ENCODE measurements at regions not wholly inside any gene's neighbourhood (a gene's known extent, or its start where the extent isn't known, plus 50 kb on each side); places are given as distances from the start of the nearest gene placed in this dataset.
"Not testable (repeated sequence)": the region's sequence is repeated elsewhere in the genome, so short reads cannot be mapped to it uniquely, and the experiment has no call there.

DNA sequence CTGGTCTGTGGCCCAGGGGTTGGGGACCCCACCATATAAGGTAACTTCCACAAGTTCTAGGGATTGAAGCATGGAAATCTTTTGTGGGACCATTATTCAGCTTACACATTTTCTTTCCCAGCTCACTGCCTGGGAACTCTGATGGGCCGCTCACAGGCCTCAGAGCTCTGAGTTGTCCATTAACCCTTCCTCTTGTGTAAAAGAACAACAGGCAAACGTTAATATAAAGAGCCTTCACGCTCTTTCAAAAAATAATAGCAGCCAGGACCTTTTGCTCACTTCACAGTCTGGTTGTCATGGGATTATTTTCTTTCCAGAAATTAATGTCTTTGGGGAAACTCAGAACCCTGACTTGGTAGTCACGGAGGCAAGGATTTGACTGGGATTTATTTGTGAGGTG lies 443.3 kb downstream of the AGTPBP1 start:
- Histone ChIP-seq H3K27me3 (0 out of 2 replicates have a peak, but pooled peaks cover 3% of the 10 kb centered on the region), H3K4me1 (no peaks in the 10 kb centered on the region), H3K36me3 (no peaks in the 10 kb centered on the region), H3K9me3 (no peaks in the 10 kb centered on the region), H3K4me3 (ENCODE audit: low read depth, low read length) (no peak overlapping the region)
- no peak for TF ChIP-seq CTCF (IDR thresholded peaks at IDR 0.05; ENCODE audit: low read depth, low read length)
- DNase-seq = no peak

GRCh38 chr9:85295244-85295643 lies 446.5 kb downstream of the AGTPBP1 start:
- H3K27me3 ChIP-seq, DNase-seq, H3K4me1 ChIP-seq: not testable (repeated sequence)

DNA sequence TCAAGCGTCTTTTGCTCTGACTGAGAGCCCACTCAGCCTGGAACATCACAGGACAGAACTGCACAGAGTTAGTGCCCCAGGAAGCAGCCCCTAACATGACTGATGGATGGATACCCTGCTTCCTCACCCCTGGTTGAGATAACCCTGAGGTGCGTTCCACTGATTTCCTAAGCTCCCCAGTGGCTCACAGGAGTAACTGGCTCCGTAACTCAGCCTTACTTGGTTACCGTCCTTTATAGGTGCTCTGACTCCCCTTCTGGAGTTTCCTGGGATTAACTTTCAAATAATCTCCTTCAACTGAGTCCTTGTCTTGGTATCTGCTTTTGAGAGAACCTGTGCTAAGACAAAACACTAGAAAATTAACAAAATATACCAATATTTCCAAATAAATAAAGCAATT lies 449.5 kb downstream of the AGTPBP1 start:
- Histone ChIP-seq H3K9me3 (no peaks in the 10 kb centered on the region), H3K36me3 (no peaks in the 10 kb centered on the region), H3K27me3 (peaks cover 4% of the 10 kb centered on the region; the same call in 1 of the 2 replicates), H3K4me3 (ENCODE audit: low read depth, low read length) (no peak overlapping the region), H3K4me1 (no peaks in the 10 kb centered on the region)
- DNase-seq = no peak
- TF ChIP-seq CTCF (IDR thresholded peaks at IDR 0.05; ENCODE audit: low read depth, low read length) = no peak

More at GRCh38 chr9:85295244-85295643, 446.5 kb downstream of the AGTPBP1 start:
- not testable (repeated sequence) for H3K9me3 ChIP-seq; H3K36me3 ChIP-seq; H3K4me3 ChIP-seq (ENCODE audit: low read depth, low read length)

DNA sequence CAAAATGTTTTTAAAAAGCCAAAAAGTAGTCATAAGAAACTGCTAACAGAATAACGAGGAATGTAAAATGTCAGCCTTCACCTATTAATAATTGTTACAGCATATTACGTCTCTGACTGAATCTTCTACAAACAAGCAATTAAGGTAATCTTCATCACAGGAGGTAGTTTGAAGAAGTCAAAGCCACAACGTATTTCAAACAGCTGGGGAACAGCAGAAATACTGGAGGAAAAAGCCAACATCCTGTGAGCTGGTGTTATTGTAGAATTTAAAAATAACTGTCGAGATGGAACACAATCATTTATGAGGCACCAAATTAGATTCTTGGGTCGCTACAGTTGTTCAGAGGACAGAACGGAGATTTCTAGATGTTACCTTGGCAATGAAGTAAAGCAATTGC lies 450.5 kb downstream of the AGTPBP1 start:
- DNase-seq = no peak
- Histone ChIP-seq H3K9me3 (no peaks in the 10 kb centered on the region), H3K36me3 (no peaks in the 10 kb centered on the region), H3K4me1 (no peaks in the 10 kb centered on the region), H3K27me3 (peaks cover 4% of the 10 kb centered on the region; the same call in 1 of the 2 replicates), H3K4me3 (ENCODE audit: low read depth, low read length) (no peak overlapping the region)
- TF ChIP-seq CTCF (IDR thresholded peaks at IDR 0.05; ENCODE audit: low read depth, low read length) = no peak

DNA sequence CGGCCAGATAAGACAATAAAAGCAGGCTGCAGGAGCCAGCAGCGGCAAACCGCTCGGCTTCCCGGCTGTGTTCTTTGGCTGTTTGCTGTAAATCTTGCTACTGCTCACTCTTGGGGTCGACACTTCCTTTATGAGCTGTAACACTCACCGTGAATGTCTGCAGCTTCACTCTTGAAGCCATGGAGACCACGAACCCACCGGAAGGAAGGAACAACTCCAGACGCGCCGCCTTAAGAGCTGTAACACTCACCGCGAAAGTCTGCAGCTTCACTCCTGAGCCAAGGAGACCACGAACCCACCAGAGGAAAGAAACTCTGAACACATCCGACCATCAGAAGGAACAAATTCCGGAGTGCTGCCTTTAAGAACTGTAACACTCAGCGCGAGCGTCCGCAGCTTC lies 451.7 kb downstream of the AGTPBP1 start:
- H3K9me3 ChIP-seq = no peaks in the 10 kb centered on the region
- no peaks in the 10 kb centered on the region for H3K36me3 ChIP-seq
- H3K4me3 ChIP-seq (ENCODE audit: low read depth, low read length) = no peak overlapping the region
- no peak for DNase-seq
- peaks cover 4% of the 10 kb centered on the region; the same call in 1 of the 2 replicates for H3K27me3 ChIP-seq
- no peaks in the 10 kb centered on the region for H3K4me1 ChIP-seq
- TF ChIP-seq CTCF (IDR thresholded peaks at IDR 0.05; ENCODE audit: low read depth, low read length) = no peak

DNA sequence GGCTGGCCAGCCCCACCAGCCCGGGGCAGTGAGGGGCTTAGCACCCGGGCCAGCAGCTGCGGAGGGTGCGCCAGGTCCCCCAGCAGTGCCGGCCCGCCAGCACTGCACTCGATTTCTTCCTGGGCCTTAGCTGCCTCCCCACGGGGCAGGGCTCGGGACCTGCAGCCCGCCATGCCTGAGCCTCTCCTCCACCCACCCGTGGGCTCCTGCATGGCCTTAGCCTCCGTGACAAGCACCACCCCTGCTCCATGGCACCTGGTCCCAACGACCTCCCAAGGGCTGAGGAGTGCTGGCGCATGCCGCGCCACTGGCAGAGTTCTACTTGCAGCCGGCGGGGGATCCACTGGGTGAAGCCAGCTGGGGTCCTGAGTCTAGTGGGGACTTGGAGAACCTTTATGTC lies 452.6 kb downstream of the AGTPBP1 start:
- Histone ChIP-seq H3K27me3 (peaks cover 4% of the 10 kb centered on the region; the same call in 1 of the 2 replicates), H3K4me1 (no peaks in the 10 kb centered on the region), H3K9me3 (no peaks in the 10 kb centered on the region), H3K4me3 (ENCODE audit: low read depth, low read length) (no peak overlapping the region), H3K36me3 (no peaks in the 10 kb centered on the region)
- TF ChIP-seq CTCF (IDR thresholded peaks at IDR 0.05; ENCODE audit: low read depth, low read length) = no peak
- no peak for DNase-seq

DNA sequence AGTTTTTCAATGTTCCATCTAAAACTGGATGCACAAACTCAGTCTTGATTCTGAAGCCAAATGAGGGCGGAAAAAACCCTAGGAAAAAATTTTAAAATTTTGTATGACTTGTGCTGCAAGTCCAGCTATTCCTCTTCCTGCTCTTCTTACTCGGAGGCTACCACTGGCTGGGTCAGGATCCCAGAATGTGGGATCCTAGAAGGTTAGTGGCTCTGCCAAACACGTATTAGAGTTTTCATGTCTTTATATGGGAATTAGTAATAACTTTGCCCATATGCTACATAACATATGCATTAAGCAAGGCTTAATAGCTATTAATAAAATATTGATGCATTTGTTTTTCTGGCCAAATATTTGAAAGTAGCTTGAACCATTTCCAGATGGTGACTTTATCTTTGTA lies 458.3 kb downstream of the AGTPBP1 start:
- TF ChIP-seq CTCF (IDR thresholded peaks at IDR 0.05; ENCODE audit: low read depth, low read length) = no peak
- H3K36me3 ChIP-seq = no peaks in the 10 kb centered on the region
- no peaks in the 10 kb centered on the region for H3K4me1 ChIP-seq
- H3K4me3 ChIP-seq (ENCODE audit: low read depth, low read length) = no peak overlapping the region
- no peaks in the 10 kb centered on the region for H3K9me3 ChIP-seq
- no peak for DNase-seq
- no peaks in the 10 kb centered on the region for H3K27me3 ChIP-seq
